OCI-LY7 (cell line): ENCODE measurements at regions not wholly inside any gene's neighbourhood (a gene's known extent, or its start where the extent isn't known, plus 50 kb on each side); places are given as distances from the start of the nearest gene placed in this dataset.

Experiments used
- CTCF ChIP-seq: fragments of 200-600 bp; sonication (generic); conservative IDR thresholded peaks from 2 replicates; pipeline ENCODE4 v1.5.1; 2014; ENCODE audit warnings: mild to moderate bottlenecking, antibody characterized with exemption, low read length, moderate library complexity, mixed read lengths
- EZH2phosphoT487 ChIP-seq: fragments of 200-600 bp; sonication (generic); IDR thresholded peaks from 2 replicates; pipeline ENCODE4 v1.6.1; 2018; ENCODE audit warnings: low read depth, borderline replicate concordance, mild to moderate bottlenecking, mixed run types, antibody characterized with exemption, low read length, moderate library complexity, mixed read lengths

GRCh38 chr7:24504836-24505235 lies 68.4 kb upstream of the PALS2 start:
- no peak for TF ChIP-seq CTCF
- TF ChIP-seq EZH2phosphoT487 = no peak
